A549 (cell line): ENCODE measurements at regions not wholly inside any gene's neighbourhood (a gene's known extent, or its start where the extent isn't known, plus 50 kb on each side); places are given as distances from the start of the nearest gene placed in this dataset.

ENCODE experiments used
- ATAC-seq, 2 experiments: fragments of 200-7000 bp in 1 of 2; fragments of >200 bp in 1 of 2; cut with Nextera tagmentation in 1 of 2; cut with Tn5 transposase in 1 of 2; 3 replicates each; pipeline versions ENCODE4 v1.8.0 to v1.9.1; 2018 to 2020; ENCODE audit warnings: mild to moderate bottlenecking in 1 of 2, moderate library complexity in 1 of 2
- CTCF ChIA-PET: fragments of 300-600 bp; sonication (Branson Sonifier 250); formaldehyde crosslinking; extraction: SDS; loops from one replicate; lab custom pipeline; 2021; ENCODE audit warnings: antibody characterized with exemption, inconsistent platforms; lab: Yijun Ruan, JAX
- POLR2A ChIA-PET: fragments of 350-600 bp; formaldehyde crosslinking; extraction: SDS; loops from one replicate; lab custom pipeline; 2021; ENCODE audit warnings: antibody characterized with exemption, inconsistent platforms; lab: Yijun Ruan, JAX
- DNase-seq, 2 experiments: peaks; one replicate each; pipeline versions ENCODE4 v3.0.0 to v3.0.0-alpha.2; 2011 to 2016; ENCODE audit warnings: low read depth in 1 of 2, low spot score in 1 of 2
- FAIRE-seq: peaks from 2 replicates; lab custom pipeline; 2011; peaks lifted over from hg19 to GRCh38; lab: Jason Lieb, UNC
- H3K27ac ChIP-seq, 2 experiments: fragments of >200 bp; sonication (Bioruptor Twin); formaldehyde crosslinking; 3 replicates each; pipeline ENCODE4 v1.5.1; 2016 to 2017
- H3K4me1 ChIP-seq: fragments of >200 bp; sonication (Bioruptor Twin); formaldehyde crosslinking; 3 replicates; pipeline ENCODE4 v1.6.1; 2016
- H3K4me2 ChIP-seq: fragments of >200 bp; sonication (Bioruptor Twin); formaldehyde crosslinking; 3 replicates; pipeline ENCODE4 v1.6.1; 2016
- H3K4me3 ChIP-seq: fragments of >200 bp; sonication (Bioruptor Twin); formaldehyde crosslinking; 3 replicates; pipeline ENCODE4 v1.5.1; 2016
- H3K9me3 ChIP-seq: fragments of >200 bp; sonication (Bioruptor Twin); formaldehyde crosslinking; 3 replicates; pipeline ENCODE4 v1.6.1; 2016
- ATOH8 ChIP-seq: fragments of 250-450 bp; sonication (Bioruptor Pico); IDR thresholded peaks from 2 replicates; pipeline ENCODE4 v1.5.0; 2020; ENCODE audit warnings: low read depth, mild to moderate bottlenecking, moderate library complexity
- CBX2 ChIP-seq: fragments of 200-600 bp; sonication (generic); IDR thresholded peaks from 2 replicates; pipeline ENCODE4 v1.6.1; 2016; ENCODE audit warnings: low read depth, mild to moderate bottlenecking, borderline replicate concordance
- CHD4 ChIP-seq: fragments of 200-600 bp; sonication (generic); IDR thresholded peaks from 2 replicates; pipeline ENCODE4 v1.6.1; 2016; ENCODE audit warnings: antibody characterized with exemption, mild to moderate bottlenecking, borderline replicate concordance
- CTCF ChIP-seq: fragments of >200 bp; sonication (Bioruptor Twin); formaldehyde crosslinking; IDR thresholded peaks from 3 replicates; pipeline ENCODE4 v1.5.1; 2016
- ELK1 ChIP-seq: fragments of 150-350 bp; IDR thresholded peaks from 2 replicates; pipeline ENCODE4 v1.6.1; 2014; ENCODE audit warnings: low read depth, mild to moderate bottlenecking, low read length
- EP300 ChIP-seq, 2 experiments: fragments of >200 bp; sonication (Bioruptor Twin); formaldehyde crosslinking; IDR thresholded peaks; 2 replicates in 1 of 2; 3 replicates in 1 of 2; pipeline ENCODE4 v1.6.1; 2016 to 2017
- FOSB ChIP-seq: fragments of 250-450 bp; sonication (Bioruptor Pico); IDR thresholded peaks from 2 replicates; pipeline ENCODE4 v1.5.0; 2020; ENCODE audit warnings: mild to moderate bottlenecking, moderate library complexity
- FOSL2 ChIP-seq, 2 experiments: fragments of 450-650 bp in 1 of 2; fragments of >200 bp in 1 of 2; sonication (Bioruptor Twin) in 1 of 2; formaldehyde crosslinking; IDR thresholded peaks; 2 replicates each; pipeline versions ENCODE4 v1.5.0 to v1.6.1; 2016 to 2020; ENCODE audit warnings: mild to moderate bottlenecking in 1 of 2, moderate library complexity in 1 of 2
- GATA3 ChIP-seq: IDR thresholded peaks from 2 replicates; pipeline ENCODE4 v1.6.1; 2012; ENCODE audit warnings: borderline replicate concordance
- HES2 ChIP-seq: fragments of >200 bp; sonication (Bioruptor Twin); formaldehyde crosslinking; IDR thresholded peaks from 2 replicates; pipeline ENCODE4 v1.6.1; 2016
- HMGXB4 ChIP-seq: fragments of 250-450 bp; sonication (Bioruptor Pico); IDR thresholded peaks from 2 replicates; pipeline ENCODE4 v1.5.0; 2021; ENCODE audit warnings: mild to moderate bottlenecking, moderate library complexity, borderline replicate concordance
- JUNB ChIP-seq: fragments of >200 bp; sonication (Bioruptor Twin); formaldehyde crosslinking; IDR thresholded peaks from 2 replicates; pipeline ENCODE4 v1.6.1; 2016
- KDM1A ChIP-seq: fragments of 200-600 bp; sonication (generic); IDR thresholded peaks from 2 replicates; pipeline ENCODE4 v1.6.1; 2016; ENCODE audit warnings: low read depth, mild to moderate bottlenecking
- MAZ ChIP-seq: fragments of 150-350 bp; IDR thresholded peaks from 2 replicates; pipeline ENCODE4 v1.6.1; 2014; ENCODE audit warnings: antibody characterized with exemption, low read depth, low read length, borderline replicate concordance
- MYC ChIP-seq: IDR thresholded peaks from 2 replicates; pipeline ENCODE4 v1.6.1; 2012; ENCODE audit warnings: mild to moderate bottlenecking, inconsistent platforms, low read length, improper control_type of control experiment, borderline replicate concordance
- NFE2L2 ChIP-seq: fragments of 150-350 bp; conservative IDR thresholded peaks from 2 replicates; pipeline ENCODE4 v1.6.1; 2014; ENCODE audit warnings: low read length
- PBX3 ChIP-seq: IDR thresholded peaks from 2 replicates; pipeline ENCODE4 v1.6.1; 2012
- POLR2AphosphoS2 ChIP-seq: conservative IDR thresholded peaks from 2 replicates; pipeline ENCODE4 v1.6.1; 2012; ENCODE audit warnings: low read length, improper control_type of control experiment, inconsistent platforms
- RAD21 ChIP-seq, 2 experiments: fragments of >200 bp in 1 of 2; sonication (Bioruptor Twin) in 1 of 2; formaldehyde crosslinking in 1 of 2; IDR thresholded peaks in 1 of 2; conservative IDR thresholded peaks in 1 of 2; 2 replicates in 1 of 2; 3 replicates in 1 of 2; pipeline ENCODE4 v1.6.1; 2012 to 2018; ENCODE audit warnings: inconsistent platforms in 1 of 2
- RNF2 ChIP-seq: fragments of 200-600 bp; sonication (generic); IDR thresholded peaks from 2 replicates; pipeline ENCODE4 v1.6.1; 2016; ENCODE audit warnings: low read depth, mild to moderate bottlenecking, antibody characterized with exemption, moderate library complexity, borderline replicate concordance
- USF2 ChIP-seq: fragments of 450-650 bp; IDR thresholded peaks from 2 replicates; pipeline ENCODE4 v1.6.1; 2014; ENCODE audit warnings: antibody characterized with exemption
- ZFP36 ChIP-seq: fragments of 450-650 bp; IDR thresholded peaks from 2 replicates; pipeline ENCODE4 v1.6.1; 2014; ENCODE audit warnings: borderline replicate concordance; ENCODE audit not compliant: partially characterized antibody
- WGBS: methylation state at CpG from one replicate; pipeline ENCODE4 v1.1.6; 2017; ENCODE audit errors: missing lambda C conversion rate; 5-methylcytosine and 5-hydroxymethylcytosine counted together

GRCh38 chr6:153373869-153374268 lies 242.8 kb upstream of the RGS17 start:
- H3K4me3 ChIP-seq: no peak overlapping the region
- no peak overlapping the region for H3K4me2 ChIP-seq
- H3K27ac ChIP-seq: no peak overlapping the region
- ChIA-PET POLR2A (no interaction called here), CTCF (no interaction called here)
- no peaks in the 10 kb centered on the region for H3K9me3 ChIP-seq
- DNase-seq (no peak), ATAC-seq (no peak), FAIRE-seq (no peak)
- no peaks in the 10 kb centered on the region for H3K4me1 ChIP-seq
- TF ChIP-seq JUNB (no peak), ATOH8 (no peak), CTCF (no peak), RNF2 (no peak)
- WGBS: 0% methylated on average over 1 of the region's 1 CpG

GRCh38 chr6:153368131-153368530 lies 237.0 kb upstream of the RGS17 start:
- FAIRE-seq (no peak), DNase-seq (no peak), ATAC-seq (no peak)
- ChIA-PET CTCF (no interaction called here), POLR2A (no interaction called here)
- Histone ChIP-seq H3K4me2 (no peak overlapping the region), H3K4me3 (no peak overlapping the region), H3K27ac (no peak overlapping the region), H3K4me1 (no peaks in the 10 kb centered on the region), H3K9me3 (no peaks in the 10 kb centered on the region)
- no peak for TF ChIP-seq HES2
- no peak for TF ChIP-seq POLR2AphosphoS2
- TF ChIP-seq MAZ: no peak
- TF ChIP-seq KDM1A: no peak
- no peak for TF ChIP-seq FOSB (CRISPR knock-in tag)
- no peak for TF ChIP-seq CHD4
- TF ChIP-seq NFE2L2: no peak
- no peak for TF ChIP-seq HMGXB4
- TF ChIP-seq RAD21 (conservative IDR thresholded peaks at IDR 0.05 in 1 of 2, IDR thresholded peaks at IDR 0.05 in 1 of 2): no peak
- no peak for TF ChIP-seq ATOH8
- no peak for TF ChIP-seq CBX2
- no peak for TF ChIP-seq FOSL2 (IDR thresholded peaks at IDR 0.05)
- TF ChIP-seq FOSL2 (CRISPR knock-in tag; IDR thresholded peaks at IDR 0.05): no peak
- TF ChIP-seq GATA3: no peak
- no peak for TF ChIP-seq ZFP36
- TF ChIP-seq PBX3: no peak
- TF ChIP-seq ELK1: no peak
- TF ChIP-seq MYC: no peak
- no peak for TF ChIP-seq USF2
- no peak for TF ChIP-seq EP300 (IDR thresholded peaks at IDR 0.05)
- WGBS: 38% methylated on average over 5 of the region's 5 CpGs
